ENCODE measurements at regions not wholly inside any gene's neighbourhood (a gene's known extent, or its start where the extent isn't known, plus 50 kb on each side); places are given as distances from the start of the nearest gene placed in this dataset.

- H3K4me1 ChIP-seq = no peaks in the 10 kb centered on the region
These were observed 121.4 kb downstream of the COX18 start for GRCh38 chr4:72948080-72948479.

DNA sequence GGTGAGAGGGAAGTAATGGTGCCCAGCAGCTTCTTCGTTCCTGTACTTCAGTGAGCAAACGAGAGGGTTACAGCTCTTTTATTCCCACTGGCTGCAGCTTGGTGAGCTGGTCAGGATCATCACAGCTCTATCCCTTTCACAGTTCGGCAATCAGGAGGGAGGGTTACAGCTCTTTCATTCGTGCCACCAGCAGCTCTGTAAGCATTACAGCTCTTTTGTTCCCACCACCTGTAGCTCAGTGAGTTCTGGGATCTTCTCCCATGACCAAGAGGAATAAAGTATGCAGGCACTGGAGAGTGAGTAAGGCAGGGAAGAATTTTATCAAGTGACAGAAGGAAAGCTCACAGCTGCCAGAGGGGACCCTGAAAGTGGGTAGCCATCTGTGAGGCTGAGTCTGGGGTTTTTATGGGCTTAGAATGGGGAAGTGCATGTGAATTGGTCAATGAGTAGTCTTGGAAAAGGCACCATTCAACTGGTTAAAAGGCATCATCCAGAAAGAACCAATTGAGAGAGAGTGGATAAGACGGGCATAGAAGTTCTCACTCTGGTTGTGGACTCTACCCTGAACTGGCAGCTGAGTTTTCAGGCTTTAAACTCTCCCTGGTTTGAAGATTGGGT is 123.7 kb downstream of the COX18 start:
- no peak overlapping the region for H3K27ac ChIP-seq
- ATAC-seq (ENCODE audit: low FRiP score in 2 of 2) (no peak), DNase-seq (no peak)
- peaks cover 0 to 11% (median 0%) of the 10 kb centered on the region in 4 donors for H3K9me3 ChIP-seq
- H3K36me3 ChIP-seq = no peaks in the 10 kb centered on the region
- H3K4me1 ChIP-seq = no peaks in the 10 kb centered on the region
- no peak overlapping the region for H3K4me3 ChIP-seq
- TF ChIP-seq CTCF (IDR thresholded peaks at IDR 0.05) (no peak), POLR2AphosphoS5 (IDR thresholded peaks at IDR 0.05) (no peak), EP300 (IDR thresholded peaks at IDR 0.05) (no peak), POLR2A (IDR thresholded peaks at IDR 0.05) (no peak)
- H3K27me3 ChIP-seq = no peaks in the 10 kb centered on the region
- 77 to 84% methylated on average over 5 of the region's 5 CpGs for WGBS, 2 donors

More at GRCh38 chr4:72948080-72948479, 121.4 kb downstream of the COX18 start:
- ATAC-seq (ENCODE audit: low FRiP score in 2 of 2) = no peak
- DNase-seq = no peak
- peaks cover 0 to 11% (median 0%) of the 10 kb centered on the region in 4 donors for H3K9me3 ChIP-seq
- no peak overlapping the region for H3K27ac ChIP-seq
- H3K36me3 ChIP-seq = no peaks in the 10 kb centered on the region
- 92 to 94% methylated on average over 1 of the region's 1 CpG for WGBS, 2 donors
- no peak for TF ChIP-seq POLR2AphosphoS5 (IDR thresholded peaks at IDR 0.05)
- TF ChIP-seq POLR2A (IDR thresholded peaks at IDR 0.05) = no peak
- TF ChIP-seq CTCF (IDR thresholded peaks at IDR 0.05) = no peak
- no peak for TF ChIP-seq EP300 (IDR thresholded peaks at IDR 0.05)
- H3K4me3 ChIP-seq = no peak overlapping the region
- H3K27me3 ChIP-seq = no peaks in the 10 kb centered on the region

- Histone ChIP-seq H3K27ac (no peak overlapping the region), H3K4me3 (no peak overlapping the region), H3K9me3 (peaks cover 0 to 11% (median 0%) of the 10 kb centered on the region in 4 donors), H3K27me3 (no peaks in the 10 kb centered on the region), H3K4me1 (no peaks in the 10 kb centered on the region), H3K36me3 (no peaks in the 10 kb centered on the region)
- no peak for DNase-seq
- ATAC-seq (ENCODE audit: low FRiP score in 2 of 2) = no peak
- no peak for TF ChIP-seq EP300 (IDR thresholded peaks at IDR 0.05)
- no peak for TF ChIP-seq POLR2AphosphoS5 (IDR thresholded peaks at IDR 0.05)
- TF ChIP-seq POLR2A (IDR thresholded peaks at IDR 0.05) = no peak
- TF ChIP-seq CTCF (IDR thresholded peaks at IDR 0.05) = no peak
- 38 to 59% methylated on average over 4 of the region's 4 CpGs for WGBS, 2 donors
These were observed 127.0 kb downstream of the COX18 start for GRCh38 chr4:72942565-72942964.

GRCh38 chr4:72938516-72938915 is 131.0 kb downstream of the COX18 start:
- no peaks in the 10 kb centered on the region for H3K27me3 ChIP-seq
- DNase-seq (no peak), ATAC-seq (ENCODE audit: low FRiP score in 2 of 2) (no peak)
- H3K36me3 ChIP-seq = no peaks in the 10 kb centered on the region
- H3K27ac ChIP-seq = no peak overlapping the region
- 54 to 72% methylated on average over 2 of the region's 2 CpGs for WGBS, 2 donors
- TF ChIP-seq POLR2A (IDR thresholded peaks at IDR 0.05) (no peak), EP300 (IDR thresholded peaks at IDR 0.05) (no peak), CTCF (IDR thresholded peaks at IDR 0.05) (no peak)
- no peaks in the 10 kb centered on the region for H3K9me3 ChIP-seq
- no peaks in the 10 kb centered on the region for H3K4me1 ChIP-seq
- no peak overlapping the region for H3K4me3 ChIP-seq

- no peaks in the 10 kb centered on the region for H3K27me3 ChIP-seq
- WGBS, 2 donors = 41 to 45% methylated on average over 1 of the region's 1 CpG
These were observed 134.1 kb downstream of the COX18 start for GRCh38 chr4:72935462-72935861.

More at GRCh38 chr4:72935462-72935861, 134.1 kb downstream of the COX18 start:
- no peak overlapping the region for H3K4me3 ChIP-seq
- ATAC-seq (ENCODE audit: low FRiP score in 2 of 2) = no peak
- DNase-seq = no peak
- no peak for TF ChIP-seq CTCF (IDR thresholded peaks at IDR 0.05)
- TF ChIP-seq POLR2AphosphoS5 (IDR thresholded peaks at IDR 0.05) = no peak
- no peak for TF ChIP-seq POLR2A (IDR thresholded peaks at IDR 0.05)
- TF ChIP-seq EP300 (IDR thresholded peaks at IDR 0.05) = no peak
- no peaks in the 10 kb centered on the region for H3K36me3 ChIP-seq
- H3K4me1 ChIP-seq = no peaks in the 10 kb centered on the region
- no peak overlapping the region for H3K27ac ChIP-seq
- no peaks in the 10 kb centered on the region for H3K9me3 ChIP-seq

Data from upper lobe of left lung (tissue), 6 donors.